HepG2 (cell line): ENCODE measurements at regions not wholly inside any gene's neighbourhood (a gene's known extent, or its start where the extent isn't known, plus 50 kb on each side); places are given as distances from the start of the nearest gene placed in this dataset.

ENCODE experiments used
- ATAC-seq: fragments of 200-7000 bp; cut with Tn5 transposase; 3 replicates; pipeline ENCODE4 v1.9.1; 2020; ENCODE audit warnings: mild to moderate bottlenecking, moderate library complexity
- BruUV-seq: library from RNA; stranded (reverse); fragments of 400-500 nt; replicated peaks from 2 replicates; lab custom pipeline; 2021; lab: Mats Ljungman, UMichigan
- CTCF ChIA-PET: fragments of 300-600 bp; formaldehyde crosslinking; extraction: SDS; loops from one replicate; lab custom pipeline; 2021; ENCODE audit warnings: low total read pairs, inconsistent platforms, low intra/inter-chr PET ratio; lab: Yijun Ruan, JAX
- POLR2A ChIA-PET: fragments of 350-600 bp; sonication (Branson Sonifier 250); formaldehyde crosslinking; loops from one replicate; lab custom pipeline; 2020; ENCODE audit warnings: antibody characterized with exemption, inconsistent platforms; lab: Yijun Ruan, JAX
- DNase-seq: peaks from one replicate; pipeline ENCODE4 v3.0.0-alpha.2; 2015; ENCODE audit warnings: low spot score
- FAIRE-seq: peaks from 3 replicates; lab custom pipeline; 2011; peaks lifted over from hg19 to GRCh38; lab: Jason Lieb, UNC
- H2AFZ ChIP-seq: one replicate; pipeline ENCODE4 v1.6.1; 2011; ENCODE audit warnings: low read length, inconsistent platforms
- H3K27ac ChIP-seq: fragments of 300-600 bp; 3 replicates; pipeline ENCODE4 v1.8.0; 2011; ENCODE audit warnings: mixed run types, mild to moderate bottlenecking, mixed read lengths, low read length, inconsistent platforms; ENCODE audit not compliant: insufficient read depth; ENCODE audit errors: extremely low read length
- H3K27me3 ChIP-seq, 2 experiments: fragments of 200-600 bp in 1 of 2; 2 replicates in 1 of 2; 3 replicates in 1 of 2; pipeline versions ENCODE4 v1.6.0 to v1.8.0; 2011; ENCODE audit warnings: low read length in 2 of 2, mild to moderate bottlenecking in 2 of 2, moderate library complexity in 2 of 2, inconsistent platforms in 1 of 2; ENCODE audit not compliant: insufficient read depth in 2 of 2, control insufficient read depth in 1 of 2
- H3K36me3 ChIP-seq, 2 experiments: fragments of 200-600 bp in 1 of 2; replicated peaks in 1 of 2; 2 replicates in 1 of 2; 3 replicates in 1 of 2; pipeline versions ENCODE4 v1.5.1 to v1.8.0; 2011; ENCODE audit warnings: low read length in 2 of 2, inconsistent platforms in 1 of 2; ENCODE audit not compliant: insufficient read depth in 2 of 2, control insufficient read depth in 1 of 2
- H3K4me1 ChIP-seq: 2 replicates; pipeline ENCODE4 v1.5.1; 2012; ENCODE audit warnings: low read length, inconsistent platforms; ENCODE audit not compliant: insufficient read depth
- H3K4me2 ChIP-seq: 2 replicates; pipeline ENCODE4 v1.6.0; 2011; ENCODE audit warnings: low read depth, low read length, inconsistent platforms
- H3K4me3 ChIP-seq, 3 experiments: fragments of 200-600 bp in 1 of 3; sonication (generic), shearing (Covaris generic) in 1 of 3; replicated peaks in 1 of 3; 2 replicates each; pipeline ENCODE4 v1.5.1; 2011 to 2016; ENCODE audit warnings: low read length in 3 of 3, inconsistent platforms in 2 of 3, low read depth in 2 of 3, mild to moderate bottlenecking in 2 of 3, control low read depth in 1 of 3, mixed read lengths in 1 of 3; ENCODE audit not compliant: insufficient read depth in 1 of 3
- H3K79me2 ChIP-seq: one replicate; pipeline ENCODE4 v1.6.1; 2011; ENCODE audit warnings: low read length, inconsistent platforms; ENCODE audit not compliant: insufficient read depth
- H3K9ac ChIP-seq: 2 replicates; pipeline ENCODE4 v1.6.0; 2011; ENCODE audit warnings: mild to moderate bottlenecking, low read depth, low read length, inconsistent platforms; ENCODE audit not compliant: insufficient read depth
- H3K9me3 ChIP-seq: 2 replicates; pipeline ENCODE4 v1.5.1; 2012; ENCODE audit warnings: mild to moderate bottlenecking, low read length
- H4K20me1 ChIP-seq: 2 replicates; pipeline ENCODE4 v1.6.0; 2011; ENCODE audit warnings: inconsistent platforms, mild to moderate bottlenecking, low read length, moderate library complexity; ENCODE audit not compliant: insufficient read depth
- CAMTA2 ChIP-seq: sonication (generic); formaldehyde crosslinking; IDR thresholded peaks from 2 replicates; pipeline ENCODE4 v1.4.0; 2020; ENCODE audit warnings: mild to moderate bottlenecking, missing genetic modification reagents, borderline replicate concordance
- DDIT3 ChIP-seq: sonication (generic); formaldehyde crosslinking; IDR thresholded peaks from 2 replicates; pipeline ENCODE4 v1.4.0; 2020; ENCODE audit warnings: mild to moderate bottlenecking, missing genetic modification reagents
- RFXAP ChIP-seq: sonication (generic); formaldehyde crosslinking; IDR thresholded peaks from 2 replicates; pipeline ENCODE4 v1.4.0; 2020; ENCODE audit warnings: missing genetic modification reagents, borderline replicate concordance
- SMAD9 ChIP-seq: sonication (generic); formaldehyde crosslinking; IDR thresholded peaks from 2 replicates; pipeline ENCODE4 v1.5.1; 2020; ENCODE audit warnings: mild to moderate bottlenecking, missing genetic modification reagents
- TEAD3 ChIP-seq: optimal IDR thresholded peaks from 2 replicates; pipeline ENCODE3; 2016; ENCODE audit warnings: borderline replicate concordance
- ZNF121 ChIP-seq: sonication (generic); formaldehyde crosslinking; IDR thresholded peaks from 2 replicates; pipeline ENCODE4 v1.5.0; 2020; ENCODE audit warnings: mild to moderate bottlenecking, missing genetic modification reagents
- ZNF230 ChIP-seq: sonication (generic); formaldehyde crosslinking; IDR thresholded peaks from 2 replicates; pipeline ENCODE4 v1.4.0; 2020; ENCODE audit warnings: mild to moderate bottlenecking, missing genetic modification reagents
- ZNF282 ChIP-seq: fragments of 450-650 bp; IDR thresholded peaks from 2 replicates; pipeline ENCODE4 v1.6.1; 2018; ENCODE audit not compliant: partially characterized antibody
- ZNF510 ChIP-seq: sonication (generic); formaldehyde crosslinking; IDR thresholded peaks from 2 replicates; pipeline ENCODE4 v1.4.0; 2020; ENCODE audit warnings: low read depth, mild to moderate bottlenecking, missing genetic modification reagents
- ZNF678 ChIP-seq: sonication (generic); formaldehyde crosslinking; IDR thresholded peaks from 2 replicates; pipeline ENCODE4 v1.4.0; 2020; ENCODE audit warnings: mild to moderate bottlenecking, missing genetic modification reagents
- ZNF75D ChIP-seq: sonication (generic); formaldehyde crosslinking; IDR thresholded peaks from 2 replicates; pipeline ENCODE4 v1.8.1; 2023; ENCODE audit warnings: missing genetic modification reagents, mild to moderate bottlenecking, borderline replicate concordance
- ZNF782 ChIP-seq: sonication (generic); formaldehyde crosslinking; IDR thresholded peaks from 2 replicates; pipeline ENCODE4 v1.4.0; 2020; ENCODE audit warnings: missing genetic modification reagents, mild to moderate bottlenecking, borderline replicate concordance
- ZSCAN5A ChIP-seq: sonication (generic); formaldehyde crosslinking; IDR thresholded peaks from 2 replicates; pipeline ENCODE4 v1.8.0; 2022; ENCODE audit warnings: mild to moderate bottlenecking, missing genetic modification reagents, borderline replicate concordance
- WGBS: methylation state at CpG from one replicate; pipeline ENCODE4 v1.1.6; 2017; ENCODE audit warnings: low lambda C conversion rate; 5-methylcytosine and 5-hydroxymethylcytosine counted together
- in situ Hi-C: cut with HindIII; loops from 2 replicates; pipeline ENCODE4 v1.10.0; 2017; ENCODE audit warnings: low pct_unique_long_range_greater_than_20kb; ENCODE audit not compliant: extremely low pct_ligation_motif_present
- intact Hi-C: fragments of 100-400 bp; cut with micrococcal nuclease; formaldehyde crosslinking; loops from one replicate; pipeline ENCODE4 v1.10.0; 2022; ENCODE audit not compliant: unreplicated experiment
- TF ChIP-seq, protein P1 (sequence below): sonication (generic); formaldehyde crosslinking; IDR thresholded peaks from 2 replicates; pipeline ENCODE4 v1.4.0; 2020; ENCODE audit warnings: missing genetic modification reagents
- TF ChIP-seq, protein P2 (sequence below): sonication (generic); formaldehyde crosslinking; IDR thresholded peaks from 2 replicates; pipeline ENCODE4 v1.4.0; 2020; ENCODE audit warnings: missing genetic modification reagents

GRCh38 chr6:12408752-12409151 is 118.6 kb downstream of the EDN1 start:
- CTCF ChIA-PET = no interaction called here

GRCh38 chr6:12410946-12411345 is 120.8 kb downstream of the EDN1 start:
- Histone ChIP-seq H4K20me1 (no peaks in the 10 kb centered on the region), H3K27ac (no peak overlapping the region), H3K4me1 (no peaks in the 10 kb centered on the region), H3K9me3 (no peaks in the 10 kb centered on the region), H3K9ac (no peak overlapping the region), H3K36me3 (no peaks in the 10 kb centered on the region), H3K4me3 (no peak overlapping the region), H3K27me3 (no peaks in the 10 kb centered on the region; a peak in 2 of 5 replicates), H2AFZ (no peak overlapping the region), H3K79me2 (no peaks in the 10 kb centered on the region), H3K4me2 (no peak overlapping the region)
- intact Hi-C loops = no loop called here
- no peak for FAIRE-seq
- ChIA-PET CTCF (no interaction called here), POLR2A (no interaction called here)
- no TSS peak for BruUV-seq
- DNase-seq = no peak
- no peak for ATAC-seq
- in situ Hi-C loops = no loop called here
- 15% methylated on average over 4 of the region's 4 CpGs for WGBS
- TF ChIP-seq ZNF782 (CRISPR knock-in tag) (no peak), ZNF282 (no peak), ZNF75D (CRISPR knock-in tag) (no peak), DDIT3 (CRISPR knock-in tag) (no peak), ZNF510 (CRISPR knock-in tag) (no peak), SMAD9 (no peak), ZNF121 (CRISPR knock-in tag) (no peak), ZSCAN5A (CRISPR knock-in tag) (no peak), TEAD3 (CRISPR knock-in tag) (no peak), CAMTA2 (CRISPR knock-in tag) (no peak), RFXAP (CRISPR knock-in tag) (no peak), ZNF678 (CRISPR knock-in tag) (no peak)

More at GRCh38 chr6:12408752-12409151, 118.6 kb downstream of the EDN1 start:
- Histone ChIP-seq H3K4me2 (no peak overlapping the region), H3K27ac (no peak overlapping the region), H3K4me3 (no peak overlapping the region), H2AFZ (no peak overlapping the region), H3K9ac (no peak overlapping the region), H3K36me3 (no peaks in the 10 kb centered on the region), H3K79me2 (no peaks in the 10 kb centered on the region), H3K9me3 (no peaks in the 10 kb centered on the region), H3K4me1 (no peaks in the 10 kb centered on the region), H4K20me1 (no peaks in the 10 kb centered on the region), H3K27me3 (no peaks in the 10 kb centered on the region; a peak in 2 of 5 replicates)
- 49% methylated on average over 9 of the region's 9 CpGs for WGBS
- in situ Hi-C loops = no loop called here
- BruUV-seq = no TSS peak
- POLR2A ChIA-PET = interaction anchor here (1.9 kb wide), 1 partner anchor 43 kb away, joined by 5 read pairs; no protein-coding TSS in a partner anchor
- no peak for TF ChIP-seq ZNF230 (CRISPR knock-in tag)
- TF ChIP-seq, protein P1, sequence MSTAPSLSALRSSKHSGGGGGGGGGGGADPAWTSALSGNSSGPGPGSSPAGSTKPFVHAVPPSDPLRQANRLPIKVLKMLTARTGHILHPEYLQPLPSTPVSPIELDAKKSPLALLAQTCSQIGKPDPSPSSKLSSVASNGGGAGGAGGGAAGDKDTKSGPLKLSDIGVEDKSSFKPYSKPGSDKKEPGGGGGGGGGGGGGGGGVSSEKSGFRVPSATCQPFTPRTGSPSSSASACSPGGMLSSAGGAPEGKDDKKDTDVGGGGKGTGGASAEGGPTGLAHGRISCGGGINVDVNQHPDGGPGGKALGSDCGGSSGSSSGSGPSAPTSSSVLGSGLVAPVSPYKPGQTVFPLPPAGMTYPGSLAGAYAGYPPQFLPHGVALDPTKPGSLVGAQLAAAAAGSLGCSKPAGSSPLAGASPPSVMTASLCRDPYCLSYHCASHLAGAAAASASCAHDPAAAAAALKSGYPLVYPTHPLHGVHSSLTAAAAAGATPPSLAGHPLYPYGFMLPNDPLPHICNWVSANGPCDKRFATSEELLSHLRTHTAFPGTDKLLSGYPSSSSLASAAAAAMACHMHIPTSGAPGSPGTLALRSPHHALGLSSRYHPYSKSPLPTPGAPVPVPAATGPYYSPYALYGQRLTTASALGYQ (CRISPR knock-in tag) = no peak
- TF ChIP-seq, protein P2, sequence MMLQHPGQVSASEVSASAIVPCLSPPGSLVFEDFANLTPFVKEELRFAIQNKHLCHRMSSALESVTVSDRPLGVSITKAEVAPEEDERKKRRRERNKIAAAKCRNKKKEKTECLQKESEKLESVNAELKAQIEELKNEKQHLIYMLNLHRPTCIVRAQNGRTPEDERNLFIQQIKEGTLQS (CRISPR knock-in tag) = no peak
- intact Hi-C loops = no loop called here
- FAIRE-seq (no peak), ATAC-seq (no peak), DNase-seq (no peak)
